Endothelial cell (in vitro differentiated cells): ENCODE measurements at regions not wholly inside any gene's neighbourhood (a gene's known extent, or its start where the extent isn't known, plus 50 kb on each side); places are given as distances from the start of the nearest gene placed in this dataset.

Experiments used
- DNase-seq: peaks from one replicate; pipeline ENCODE4 v3.0.0; 2021; ENCODE audit warnings: low spot score
- H3K27ac Mint-ChIP-seq: one replicate; pipeline ENCODE4 v1.8.0; 2021; ENCODE audit warnings: mixed read lengths, inconsistent platforms; ENCODE audit not compliant: unreplicated experiment
- H3K27me3 Mint-ChIP-seq: one replicate; pipeline ENCODE4 v1.8.0; 2021; ENCODE audit warnings: mild to moderate bottlenecking, moderate library complexity, mixed read lengths, inconsistent platforms; ENCODE audit not compliant: unreplicated experiment
- H3K36me3 Mint-ChIP-seq: one replicate; pipeline ENCODE4 v1.8.0; 2021; ENCODE audit warnings: mild to moderate bottlenecking, low read depth, mixed read lengths, inconsistent platforms; ENCODE audit not compliant: unreplicated experiment
- H3K4me1 Mint-ChIP-seq: one replicate; pipeline ENCODE4 v1.8.0; 2021; ENCODE audit warnings: mild to moderate bottlenecking, mixed read lengths, inconsistent platforms; ENCODE audit not compliant: unreplicated experiment
- H3K4me3 Mint-ChIP-seq: one replicate; pipeline ENCODE4 v1.8.0; 2021; ENCODE audit warnings: mild to moderate bottlenecking, mixed read lengths, inconsistent platforms; ENCODE audit not compliant: unreplicated experiment
- H3K9me3 Mint-ChIP-seq: one replicate; pipeline ENCODE4 v1.8.0; 2021; ENCODE audit warnings: mixed read lengths, inconsistent platforms; ENCODE audit not compliant: unreplicated experiment
- TF ChIP-seq, protein P1 (sequence below): fragments of 200-600 bp; sonication (generic); IDR thresholded peaks from one replicate; pipeline ENCODE4 v1.5.0; 2021; ENCODE audit warnings: antibody characterized with exemption; ENCODE audit not compliant: unreplicated experiment

DNA sequence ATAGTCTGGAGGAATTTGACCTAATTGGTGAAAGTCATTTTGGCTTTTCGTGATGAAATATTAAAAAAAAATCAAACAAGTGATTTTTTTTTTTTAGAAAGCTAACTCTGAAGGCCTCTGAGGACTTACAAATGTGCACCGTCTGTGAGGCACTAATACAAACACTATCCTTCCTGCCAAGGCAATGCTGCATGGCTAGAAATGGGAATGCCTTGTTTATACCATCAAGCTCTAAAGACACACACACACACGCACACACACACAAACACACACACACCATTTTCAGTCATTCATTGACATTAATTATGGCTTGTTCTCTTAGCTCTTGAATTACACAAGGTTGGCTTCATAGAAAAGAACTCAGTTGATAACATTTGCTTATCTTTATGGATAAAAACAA is 1242.0 kb upstream of the ACVR2A start:
- no peaks in the 10 kb centered on the region for H3K36me3 Mint-ChIP-seq
- DNase-seq, result no peak
- no peaks in the 10 kb centered on the region for H3K4me1 Mint-ChIP-seq
- no peak overlapping the region for H3K27ac Mint-ChIP-seq
- H3K9me3 Mint-ChIP-seq, result no peaks in the 10 kb centered on the region
- H3K4me3 Mint-ChIP-seq, result no peak overlapping the region
- TF ChIP-seq, protein P1, sequence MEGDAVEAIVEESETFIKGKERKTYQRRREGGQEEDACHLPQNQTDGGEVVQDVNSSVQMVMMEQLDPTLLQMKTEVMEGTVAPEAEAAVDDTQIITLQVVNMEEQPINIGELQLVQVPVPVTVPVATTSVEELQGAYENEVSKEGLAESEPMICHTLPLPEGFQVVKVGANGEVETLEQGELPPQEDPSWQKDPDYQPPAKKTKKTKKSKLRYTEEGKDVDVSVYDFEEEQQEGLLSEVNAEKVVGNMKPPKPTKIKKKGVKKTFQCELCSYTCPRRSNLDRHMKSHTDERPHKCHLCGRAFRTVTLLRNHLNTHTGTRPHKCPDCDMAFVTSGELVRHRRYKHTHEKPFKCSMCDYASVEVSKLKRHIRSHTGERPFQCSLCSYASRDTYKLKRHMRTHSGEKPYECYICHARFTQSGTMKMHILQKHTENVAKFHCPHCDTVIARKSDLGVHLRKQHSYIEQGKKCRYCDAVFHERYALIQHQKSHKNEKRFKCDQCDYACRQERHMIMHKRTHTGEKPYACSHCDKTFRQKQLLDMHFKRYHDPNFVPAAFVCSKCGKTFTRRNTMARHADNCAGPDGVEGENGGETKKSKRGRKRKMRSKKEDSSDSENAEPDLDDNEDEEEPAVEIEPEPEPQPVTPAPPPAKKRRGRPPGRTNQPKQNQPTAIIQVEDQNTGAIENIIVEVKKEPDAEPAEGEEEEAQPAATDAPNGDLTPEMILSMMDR, result no peak
- peaks cover 5% of the 10 kb centered on the region for H3K27me3 Mint-ChIP-seq

DNA sequence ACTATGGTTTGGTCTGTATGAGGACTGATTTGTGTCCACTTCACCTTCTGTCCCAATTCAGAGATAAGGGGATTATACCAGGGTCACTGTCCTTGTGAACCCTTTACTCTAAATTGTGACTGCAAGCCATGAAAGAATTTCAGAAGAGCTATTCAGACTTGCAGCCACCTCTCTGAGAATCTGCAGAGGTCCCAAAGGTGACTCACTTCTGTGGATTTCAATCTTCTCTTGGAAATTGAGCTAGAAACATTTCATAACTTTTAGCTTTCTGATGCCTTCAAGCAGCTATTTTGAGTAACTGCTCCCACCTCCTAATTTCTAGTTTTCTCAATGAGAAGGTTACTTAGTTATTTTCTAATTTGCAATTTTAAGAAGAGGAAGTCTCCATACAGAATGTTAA is 1242.4 kb upstream of the ACVR2A start:
- H3K36me3 Mint-ChIP-seq, result no peaks in the 10 kb centered on the region
- no peaks in the 10 kb centered on the region for H3K4me1 Mint-ChIP-seq
- no peak for DNase-seq
- no peak overlapping the region for H3K4me3 Mint-ChIP-seq
- TF ChIP-seq, protein P1, result no peak
- no peak overlapping the region for H3K27ac Mint-ChIP-seq
- H3K27me3 Mint-ChIP-seq, result peaks cover 5% of the 10 kb centered on the region
- H3K9me3 Mint-ChIP-seq, result no peaks in the 10 kb centered on the region

DNA sequence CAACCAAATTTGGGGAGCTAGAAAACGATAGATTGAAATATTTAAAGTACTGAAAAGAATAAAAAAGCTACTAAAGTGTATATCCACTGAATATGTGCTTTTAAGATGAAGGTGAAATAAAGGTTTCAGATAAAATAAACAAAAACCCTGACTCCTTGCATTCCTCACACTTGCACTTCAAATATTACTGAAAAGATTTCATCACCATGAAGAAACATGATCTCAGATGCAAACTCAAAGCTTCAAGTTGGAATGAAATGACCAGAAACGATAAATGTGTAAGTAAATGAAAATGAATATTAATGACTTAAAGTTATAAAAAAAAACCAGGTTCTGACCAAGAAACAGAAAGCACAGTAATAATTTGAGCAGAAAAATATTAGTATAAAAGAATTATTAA is 1246.0 kb upstream of the ACVR2A start:
- Mint-ChIP-seq H3K4me1 (no peaks in the 10 kb centered on the region), H3K36me3 (no peaks in the 10 kb centered on the region), H3K9me3 (no peaks in the 10 kb centered on the region), H3K27ac (no peak overlapping the region), H3K4me3 (no peak overlapping the region), H3K27me3 (no peaks in the 10 kb centered on the region)
- TF ChIP-seq, protein P1, result no peak
- no peak for DNase-seq

DNA sequence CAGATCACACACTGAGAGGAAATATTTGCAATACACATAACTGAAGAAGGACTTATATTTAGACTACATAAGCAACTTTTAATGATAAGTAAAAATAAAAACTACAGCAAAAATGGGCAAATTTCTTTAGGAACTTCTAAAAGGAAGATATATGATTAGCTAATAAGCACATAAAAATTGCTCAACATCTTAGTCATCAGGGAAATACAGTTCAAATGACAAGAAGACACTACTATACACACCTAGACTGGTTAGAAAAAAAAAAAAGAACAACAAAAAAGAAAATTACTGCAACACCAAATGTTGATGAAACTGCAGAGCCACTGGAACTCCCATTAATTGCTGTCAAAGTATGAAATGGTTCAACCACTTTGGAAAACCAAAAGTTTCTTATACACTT is 1247.5 kb upstream of the ACVR2A start:
- Mint-ChIP-seq H3K9me3 (no peaks in the 10 kb centered on the region), H3K4me1 (no peaks in the 10 kb centered on the region), H3K27ac (no peak overlapping the region), H3K36me3 (no peaks in the 10 kb centered on the region), H3K27me3 (no peaks in the 10 kb centered on the region), H3K4me3 (no peak overlapping the region)
- no peak for DNase-seq
- TF ChIP-seq, protein P1, result no peak

DNA sequence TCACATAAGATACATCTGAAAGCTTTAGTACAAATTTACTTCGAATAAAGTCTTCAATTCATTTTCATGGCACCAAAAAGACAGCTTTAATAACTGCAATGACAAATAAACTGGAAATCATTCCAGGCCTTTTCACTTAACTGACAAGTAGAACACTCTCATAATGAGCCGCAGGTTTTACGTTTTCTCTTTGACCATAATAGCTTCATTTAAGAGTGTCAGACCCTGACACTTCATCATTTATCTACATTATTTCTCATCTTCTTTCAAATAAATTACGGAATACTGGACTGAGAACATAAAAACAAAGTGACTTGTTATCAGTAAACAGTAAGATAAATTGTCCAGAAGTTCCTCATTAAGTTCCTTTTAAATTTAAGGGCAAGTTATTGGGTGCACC is 1252.9 kb upstream of the ACVR2A start:
- DNase-seq, result no peak
- no peaks in the 10 kb centered on the region for H3K36me3 Mint-ChIP-seq
- no peak overlapping the region for H3K27ac Mint-ChIP-seq
- TF ChIP-seq, protein P1, result no peak
- H3K9me3 Mint-ChIP-seq, result no peaks in the 10 kb centered on the region
- H3K4me3 Mint-ChIP-seq, result no peak overlapping the region
- peaks cover 2% of the 10 kb centered on the region for H3K27me3 Mint-ChIP-seq
- no peaks in the 10 kb centered on the region for H3K4me1 Mint-ChIP-seq
